ENCODE measurements at regions not wholly inside any gene's neighbourhood (a gene's known extent, or its start where the extent isn't known, plus 50 kb on each side); places are given as distances from the start of the nearest gene placed in this dataset.

GRCh38 chr20:51122931-51123658 lies 100.2 kb upstream of the KCNG1 start:
- intact Hi-C loops (cut with DNase I; ENCODE audit: low total_unique reads) = no loop called here
- no peak overlapping the region for H3K27ac ChIP-seq
- no peaks in the 10 kb centered on the region for H3K9me3 ChIP-seq
- H3K27me3 ChIP-seq = peaks cover 0 to 44% of the 10 kb centered on the region in 2 donors
- no peak overlapping the region for H3K4me3 ChIP-seq
- no peaks in the 10 kb centered on the region for H3K36me3 ChIP-seq
- no peaks in the 10 kb centered on the region for H3K4me1 ChIP-seq
- no peak for DNase-seq
- no peak for TF ChIP-seq CTCF (IDR thresholded peaks at IDR 0.05)

- H3K27me3 ChIP-seq = peaks cover 0 to 41% of the 10 kb centered on the region in 2 donors
- no peak for DNase-seq
- intact Hi-C loops (cut with DNase I; ENCODE audit: low total_unique reads) = no loop called here
Observed at GRCh38 chr20:51121901-51122412, 99.0 kb upstream of the KCNG1 start.

GRCh38 chr20:51121272-51121671 lies 98.4 kb upstream of the KCNG1 start:
- H3K4me3 ChIP-seq = no peak overlapping the region
- no peak for DNase-seq
- H3K27me3 ChIP-seq = peaks cover 0 to 41% of the 10 kb centered on the region in 2 donors
- H3K27ac ChIP-seq = no peak overlapping the region
- H3K36me3 ChIP-seq = no peaks in the 10 kb centered on the region
- H3K9me3 ChIP-seq = no peaks in the 10 kb centered on the region
- TF ChIP-seq CTCF (IDR thresholded peaks at IDR 0.05) = no peak
- H3K4me1 ChIP-seq = no peaks in the 10 kb centered on the region
- intact Hi-C loops (cut with DNase I; ENCODE audit: low total_unique reads) = no loop called here

More at GRCh38 chr20:51121901-51122412, 99.0 kb upstream of the KCNG1 start:
- H3K36me3 ChIP-seq = no peaks in the 10 kb centered on the region
- no peak overlapping the region for H3K4me3 ChIP-seq
- TF ChIP-seq CTCF (IDR thresholded peaks at IDR 0.05) = no peak
- no peaks in the 10 kb centered on the region for H3K4me1 ChIP-seq
- H3K9me3 ChIP-seq = no peaks in the 10 kb centered on the region
- no peak overlapping the region for H3K27ac ChIP-seq

- Histone ChIP-seq H3K4me3 (no peak overlapping the region), H3K9me3 (no peaks in the 10 kb centered on the region), H3K27me3 (peaks cover 0 to 41% of the 10 kb centered on the region in 2 donors), H3K36me3 (no peaks in the 10 kb centered on the region), H3K4me1 (no peaks in the 10 kb centered on the region), H3K27ac (no peak overlapping the region)
- no peak for DNase-seq
- TF ChIP-seq CTCF (IDR thresholded peaks at IDR 0.05) = no peak
- intact Hi-C loops (cut with DNase I; ENCODE audit: low total_unique reads) = no loop called here
Observed at GRCh38 chr20:51120868-51121267, 98.0 kb upstream of the KCNG1 start.

GRCh38 chr20:51120438-51120837 lies 97.5 kb upstream of the KCNG1 start:
- Histone ChIP-seq H3K36me3 (no peaks in the 10 kb centered on the region), H3K9me3 (no peaks in the 10 kb centered on the region), H3K4me3 (no peak overlapping the region), H3K27ac (no peak overlapping the region), H3K4me1 (no peaks in the 10 kb centered on the region), H3K27me3 (peaks cover 0 to 46% of the 10 kb centered on the region in 2 donors)
- no peak for DNase-seq
- intact Hi-C loops (cut with DNase I; ENCODE audit: low total_unique reads) = no loop called here
- no peak for TF ChIP-seq CTCF (IDR thresholded peaks at IDR 0.05)
